OCI-LY3 (cell line): ENCODE measurements at regions not wholly inside any gene's neighbourhood (a gene's known extent, or its start where the extent isn't known, plus 50 kb on each side); places are given as distances from the start of the nearest gene placed in this dataset.

Experiments
- H2AFZ ChIP-seq: fragments of 200-600, 300-600 bp; shearing (Covaris generic); 2 replicates; pipeline ENCODE4 v1.6.0; 2014; ENCODE audit warnings: antibody characterized with exemption, low read depth, low read length
- H3K27ac ChIP-seq: fragments of 200-600, 300-600 bp; sonication (generic); 2 replicates; pipeline ENCODE4 v1.5.1; 2014; ENCODE audit warnings: mild to moderate bottlenecking, low read length, moderate library complexity, mixed read lengths
- H3K27me3 ChIP-seq: fragments of 200-600, 300-600 bp; sonication (generic); 2 replicates; pipeline ENCODE4 v1.6.1; 2014; ENCODE audit warnings: low read depth, low read length, mixed read lengths
- H3K36me3 ChIP-seq: fragments of 200-600, 300-600 bp; sonication (generic); replicated peaks from 2 replicates; pipeline ENCODE3; 2014; ENCODE audit warnings: low read depth, low read length, mixed read lengths
- H3K4me1 ChIP-seq: fragments of 300-600, 200-600 bp; sonication (generic); 2 replicates; pipeline ENCODE4 v1.6.1; 2014; ENCODE audit warnings: low read length, mixed read lengths
- H3K4me2 ChIP-seq: fragments of 200-600, 300-600 bp; sonication (generic); 2 replicates; pipeline ENCODE4 v1.6.1; 2014; ENCODE audit warnings: low read length, mixed read lengths
- H3K4me3 ChIP-seq: fragments of 300-600, 200-600 bp; sonication (generic); 2 replicates; pipeline ENCODE4 v1.5.1; 2014; ENCODE audit warnings: antibody characterized with exemption, mild to moderate bottlenecking, low read length, moderate library complexity
- H3K79me2 ChIP-seq: fragments of 300-600, 200-600 bp; shearing (Covaris generic); 2 replicates; pipeline ENCODE4 v1.6.1; 2014; ENCODE audit warnings: mild to moderate bottlenecking, low read length, mixed read lengths
- H3K9ac ChIP-seq: fragments of 300-600, 200-600 bp; shearing (Covaris generic); 2 replicates; pipeline ENCODE4 v1.6.0; 2014; ENCODE audit warnings: mild to moderate bottlenecking, low read length, moderate library complexity
- H3K9me3 ChIP-seq: fragments of 200-600, 300-600 bp; shearing (Covaris generic); 2 replicates; pipeline ENCODE4 v1.6.1; 2014; ENCODE audit warnings: low read length, mixed read lengths; ENCODE audit not compliant: insufficient read depth
- H4K20me1 ChIP-seq: fragments of 200-600, 300-600 bp; sonication (generic); 2 replicates; pipeline ENCODE4 v1.6.1; 2016; ENCODE audit warnings: low read length, mixed read lengths; ENCODE audit not compliant: insufficient read depth
- EZH2phosphoT487 ChIP-seq: fragments of 200-600 bp; shearing (Covaris generic); IDR thresholded peaks from 2 replicates; pipeline ENCODE4 v1.6.1; 2018; ENCODE audit warnings: antibody characterized with exemption, mixed run types, low read depth
- TF ChIP-seq, protein P1 (sequence below): fragments of 200-600, 300-600 bp; sonication (generic); IDR thresholded peaks from 2 replicates; pipeline ENCODE4 v1.5.1; 2014; ENCODE audit warnings: antibody characterized with exemption, low read length, low read depth

GRCh38 chr5:159735749-159736660, 180.3 kb upstream of the ADRA1B start:
- Histone ChIP-seq H3K4me1 (no peaks in the 10 kb centered on the region), H3K9me3 (no peaks in the 10 kb centered on the region), H3K79me2 (no peaks in the 10 kb centered on the region), H3K36me3 (no peaks in the 10 kb centered on the region), H3K4me3 (no peak overlapping the region), H3K27ac (no peak overlapping the region), H4K20me1 (no peaks in the 10 kb centered on the region), H3K9ac (no peak overlapping the region), H3K27me3 (no peaks in the 10 kb centered on the region), H2AFZ (no peak overlapping the region), H3K4me2 (no peak overlapping the region)
- TF ChIP-seq EZH2phosphoT487 = no peak
- TF ChIP-seq, protein P1, sequence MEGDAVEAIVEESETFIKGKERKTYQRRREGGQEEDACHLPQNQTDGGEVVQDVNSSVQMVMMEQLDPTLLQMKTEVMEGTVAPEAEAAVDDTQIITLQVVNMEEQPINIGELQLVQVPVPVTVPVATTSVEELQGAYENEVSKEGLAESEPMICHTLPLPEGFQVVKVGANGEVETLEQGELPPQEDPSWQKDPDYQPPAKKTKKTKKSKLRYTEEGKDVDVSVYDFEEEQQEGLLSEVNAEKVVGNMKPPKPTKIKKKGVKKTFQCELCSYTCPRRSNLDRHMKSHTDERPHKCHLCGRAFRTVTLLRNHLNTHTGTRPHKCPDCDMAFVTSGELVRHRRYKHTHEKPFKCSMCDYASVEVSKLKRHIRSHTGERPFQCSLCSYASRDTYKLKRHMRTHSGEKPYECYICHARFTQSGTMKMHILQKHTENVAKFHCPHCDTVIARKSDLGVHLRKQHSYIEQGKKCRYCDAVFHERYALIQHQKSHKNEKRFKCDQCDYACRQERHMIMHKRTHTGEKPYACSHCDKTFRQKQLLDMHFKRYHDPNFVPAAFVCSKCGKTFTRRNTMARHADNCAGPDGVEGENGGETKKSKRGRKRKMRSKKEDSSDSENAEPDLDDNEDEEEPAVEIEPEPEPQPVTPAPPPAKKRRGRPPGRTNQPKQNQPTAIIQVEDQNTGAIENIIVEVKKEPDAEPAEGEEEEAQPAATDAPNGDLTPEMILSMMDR = no peak

DNA sequence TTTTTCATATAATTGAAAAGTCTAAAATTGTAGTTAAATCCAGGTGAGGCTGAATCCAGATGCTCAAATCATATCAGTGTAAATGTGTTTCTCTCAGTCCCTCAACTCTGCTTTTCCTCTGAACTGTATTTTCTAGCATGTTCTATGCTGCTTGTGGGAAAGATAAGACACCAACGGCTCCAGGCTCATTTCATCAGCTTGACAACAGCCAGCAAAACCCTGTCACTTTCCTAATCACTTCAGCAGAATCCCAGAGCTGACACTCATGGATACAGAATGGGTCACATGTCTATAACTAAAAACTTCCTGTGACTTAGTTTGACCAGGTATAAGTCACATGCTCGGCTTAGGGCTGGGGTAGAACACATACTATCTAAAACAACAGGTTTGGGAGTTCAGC, 179.4 kb upstream of the ADRA1B start:
- Histone ChIP-seq H3K36me3 (no peaks in the 10 kb centered on the region), H3K4me3 (no peak overlapping the region), H3K27ac (no peak overlapping the region), H2AFZ (no peak overlapping the region), H4K20me1 (no peaks in the 10 kb centered on the region), H3K4me1 (no peaks in the 10 kb centered on the region), H3K9ac (no peak overlapping the region), H3K27me3 (no peaks in the 10 kb centered on the region), H3K9me3 (no peaks in the 10 kb centered on the region), H3K4me2 (no peak overlapping the region), H3K79me2 (no peaks in the 10 kb centered on the region)
- TF ChIP-seq, protein P1 = no peak
- TF ChIP-seq EZH2phosphoT487 = no peak

DNA sequence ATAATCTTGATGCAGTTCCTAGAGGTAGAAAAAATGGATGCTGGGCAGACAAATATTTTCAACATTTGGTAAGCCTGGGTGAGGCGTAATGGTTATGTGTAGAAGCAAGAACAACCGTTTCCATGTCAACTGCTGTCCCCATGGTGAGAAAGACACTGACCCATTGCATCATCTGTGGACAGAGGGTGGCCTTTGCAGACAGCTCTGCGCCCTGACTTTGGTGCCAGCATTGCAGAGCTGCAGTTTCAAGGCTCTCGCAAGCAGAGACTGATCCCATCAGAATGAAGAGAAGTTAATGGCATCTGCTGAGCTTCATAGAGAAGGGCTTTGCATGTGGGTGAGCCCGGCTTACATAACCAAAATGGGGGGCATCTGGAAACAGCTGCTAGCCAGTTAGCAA, 179.0 kb upstream of the ADRA1B start:
- H3K4me1 ChIP-seq = no peaks in the 10 kb centered on the region
- no peaks in the 10 kb centered on the region for H3K36me3 ChIP-seq
- no peaks in the 10 kb centered on the region for H3K79me2 ChIP-seq
- no peak overlapping the region for H3K4me2 ChIP-seq
- no peaks in the 10 kb centered on the region for H3K9me3 ChIP-seq
- no peak overlapping the region for H2AFZ ChIP-seq
- no peak overlapping the region for H3K9ac ChIP-seq
- H3K27ac ChIP-seq = no peak overlapping the region
- TF ChIP-seq, protein P1 = no peak
- no peak for TF ChIP-seq EZH2phosphoT487
- no peaks in the 10 kb centered on the region for H4K20me1 ChIP-seq
- H3K27me3 ChIP-seq = no peaks in the 10 kb centered on the region
- H3K4me3 ChIP-seq = no peak overlapping the region

- TF ChIP-seq EZH2phosphoT487 = no peak
- Histone ChIP-seq H4K20me1 (no peaks in the 10 kb centered on the region), H3K79me2 (no peaks in the 10 kb centered on the region), H3K4me3 (no peak overlapping the region), H3K4me1 (no peaks in the 10 kb centered on the region), H3K9ac (no peak overlapping the region), H3K27me3 (no peaks in the 10 kb centered on the region), H3K27ac (no peak overlapping the region), H2AFZ (no peak overlapping the region), H3K36me3 (no peaks in the 10 kb centered on the region), H3K4me2 (no peak overlapping the region), H3K9me3 (no peaks in the 10 kb centered on the region)
These were observed 174.4 kb upstream of the ADRA1B start for GRCh38 chr5:159741829-159742322.
